ENCODE measurements at regions not wholly inside any gene's neighbourhood (a gene's known extent, or its start where the extent isn't known, plus 50 kb on each side); places are given as distances from the start of the nearest gene placed in this dataset.

DNA sequence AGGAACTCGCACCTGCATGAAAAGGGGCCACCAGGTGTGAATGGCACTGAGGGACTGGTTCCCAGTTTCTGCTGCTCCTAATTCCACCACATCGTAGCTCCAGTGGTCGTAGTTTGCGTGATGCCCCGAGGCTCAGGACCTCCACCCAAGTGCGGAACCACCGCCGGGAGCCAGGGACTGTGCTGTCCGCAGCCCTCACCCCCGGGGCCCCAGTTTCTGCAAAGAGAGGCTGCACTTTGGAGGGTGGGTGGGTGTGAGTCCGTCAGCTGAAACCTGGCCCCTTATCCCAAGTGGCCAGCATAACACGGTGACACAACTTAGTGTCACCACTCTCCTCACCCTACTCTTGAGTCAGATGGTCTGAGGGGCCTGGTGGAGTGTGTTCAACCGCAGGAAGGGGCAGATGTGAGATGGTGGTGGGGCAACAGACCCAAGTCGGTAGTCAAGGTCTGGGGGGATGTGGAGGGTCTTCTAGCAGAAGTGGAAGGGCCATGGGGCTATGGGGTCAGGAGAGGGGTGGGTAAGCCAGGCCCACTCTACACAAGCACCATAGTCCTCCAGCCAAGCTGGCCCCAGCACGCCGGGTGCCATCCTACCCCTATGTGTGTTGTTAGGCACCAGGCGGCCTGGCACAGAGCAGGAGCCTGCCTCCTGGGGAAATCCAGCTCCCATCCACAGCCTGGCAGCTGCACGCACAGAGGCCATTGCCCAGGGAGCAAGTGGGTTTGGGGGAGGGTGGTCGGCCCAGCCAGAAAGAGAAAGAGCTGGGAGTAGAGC, 1301.6 kb downstream of the UQCRFS1 start:
- TF ChIP-seq, protein P1, sequence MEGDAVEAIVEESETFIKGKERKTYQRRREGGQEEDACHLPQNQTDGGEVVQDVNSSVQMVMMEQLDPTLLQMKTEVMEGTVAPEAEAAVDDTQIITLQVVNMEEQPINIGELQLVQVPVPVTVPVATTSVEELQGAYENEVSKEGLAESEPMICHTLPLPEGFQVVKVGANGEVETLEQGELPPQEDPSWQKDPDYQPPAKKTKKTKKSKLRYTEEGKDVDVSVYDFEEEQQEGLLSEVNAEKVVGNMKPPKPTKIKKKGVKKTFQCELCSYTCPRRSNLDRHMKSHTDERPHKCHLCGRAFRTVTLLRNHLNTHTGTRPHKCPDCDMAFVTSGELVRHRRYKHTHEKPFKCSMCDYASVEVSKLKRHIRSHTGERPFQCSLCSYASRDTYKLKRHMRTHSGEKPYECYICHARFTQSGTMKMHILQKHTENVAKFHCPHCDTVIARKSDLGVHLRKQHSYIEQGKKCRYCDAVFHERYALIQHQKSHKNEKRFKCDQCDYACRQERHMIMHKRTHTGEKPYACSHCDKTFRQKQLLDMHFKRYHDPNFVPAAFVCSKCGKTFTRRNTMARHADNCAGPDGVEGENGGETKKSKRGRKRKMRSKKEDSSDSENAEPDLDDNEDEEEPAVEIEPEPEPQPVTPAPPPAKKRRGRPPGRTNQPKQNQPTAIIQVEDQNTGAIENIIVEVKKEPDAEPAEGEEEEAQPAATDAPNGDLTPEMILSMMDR (IDR thresholded peaks at IDR 0.05): no peak
- TF ChIP-seq EP300 (IDR thresholded peaks at IDR 0.05): no peak
- TF ChIP-seq POLR2A (IDR thresholded peaks at IDR 0.05): no peak
- no peak for TF ChIP-seq POLR2AphosphoS5 (IDR thresholded peaks at IDR 0.05)

Data from sigmoid colon (tissue), 4 donors.